ENCODE measurements at regions not wholly inside any gene's neighbourhood (a gene's known extent, or its start where the extent isn't known, plus 50 kb on each side); places are given as distances from the start of the nearest gene placed in this dataset.

GRCh38 chr10:117448802-117449201, 73.6 kb upstream of the PDZD8 start:
- H3K4ac ChIP-seq (ENCODE audit: low read depth, low read length), result no peak overlapping the region
- no peak overlapping the region for H2BK5ac ChIP-seq (ENCODE audit: low read depth, low read length, poor library complexity)
- no peak overlapping the region for H3K14ac ChIP-seq (ENCODE audit: low read length)
- H3K79me1 ChIP-seq (ENCODE audit: low read length), result no peaks in the 10 kb centered on the region
- no peak overlapping the region for H3K27ac ChIP-seq (ENCODE audit: low read depth, low read length)
- H3K27me3 ChIP-seq (ENCODE audit: insufficient read depth, low read length), result no peaks in the 10 kb centered on the region
- no peak overlapping the region for H3K4me3 ChIP-seq (ENCODE audit: low read depth, low read length)
- no peak overlapping the region for H4K91ac ChIP-seq (ENCODE audit: low read depth, low read length)
- no peaks in the 10 kb centered on the region for H3K79me2 ChIP-seq (ENCODE audit: control insufficient read depth, insufficient read depth, low read length, poor library complexity)
- H2AK5ac ChIP-seq (ENCODE audit: low read length), result no peak overlapping the region
- no CpG with 5 or more reads among the region's 5 CpGs for WGBS (ENCODE audit: extremely low coverage, insufficient coverage, insufficient read length)
- H2BK120ac ChIP-seq (ENCODE audit: insufficient read depth, low read length, poor library complexity), result no peak overlapping the region
- H4K12ac ChIP-seq (ENCODE audit: low read depth, low read length), result no peak overlapping the region
- no peak overlapping the region for H3K23ac ChIP-seq (ENCODE audit: low read length)
- H3K9ac ChIP-seq (ENCODE audit: low read length), result no peak overlapping the region
- no peak overlapping the region for H3K4me2 ChIP-seq (ENCODE audit: low read length)
- H2AFZ ChIP-seq (ENCODE audit: insufficient read depth, low read length, poor library complexity), result no peak overlapping the region
- no peak overlapping the region for H4K8ac ChIP-seq (ENCODE audit: low read depth, low read length)
- H2BK12ac ChIP-seq (ENCODE audit: low read length), result no peak overlapping the region
- no peak overlapping the region for H3K18ac ChIP-seq (ENCODE audit: low read length)
- no peak for DNase-seq
- peaks cover 6% of the 10 kb centered on the region for H3K9me3 ChIP-seq (ENCODE audit: insufficient read depth, low read depth, low read length)
- H3K4me1 ChIP-seq (ENCODE audit: control insufficient read depth in 1 of 2, insufficient read depth in 2 of 2, low read length in 2 of 2), result no peaks in the 10 kb centered on the region
- no peaks in the 10 kb centered on the region for H3K36me3 ChIP-seq (ENCODE audit: control insufficient read depth in 1 of 2, insufficient read depth in 2 of 2, low read length in 2 of 2)

GRCh38 chr10:117445992-117446391, 70.8 kb upstream of the PDZD8 start:
- WGBS (ENCODE audit: extremely low coverage, insufficient coverage, insufficient read length), result no CpG with 5 or more reads among the region's 3 CpGs
- H3K79me2 ChIP-seq (ENCODE audit: control insufficient read depth, insufficient read depth, low read length, poor library complexity), result no peaks in the 10 kb centered on the region
- no peak overlapping the region for H2BK12ac ChIP-seq (ENCODE audit: low read length)
- H3K14ac ChIP-seq (ENCODE audit: low read length), result no peak overlapping the region
- H2BK5ac ChIP-seq (ENCODE audit: low read depth, low read length, poor library complexity), result no peak overlapping the region
- no peak overlapping the region for H2BK120ac ChIP-seq (ENCODE audit: insufficient read depth, low read length, poor library complexity)
- no peak overlapping the region for H4K91ac ChIP-seq (ENCODE audit: low read depth, low read length)
- H3K4me3 ChIP-seq (ENCODE audit: low read depth, low read length), result no peak overlapping the region
- no peak overlapping the region for H4K8ac ChIP-seq (ENCODE audit: low read depth, low read length)
- H3K27ac ChIP-seq (ENCODE audit: low read depth, low read length), result no peak overlapping the region
- H3K23ac ChIP-seq (ENCODE audit: low read length), result no peak overlapping the region
- H3K4ac ChIP-seq (ENCODE audit: low read depth, low read length), result no peak overlapping the region
- no peak for DNase-seq
- no peaks in the 10 kb centered on the region for H3K27me3 ChIP-seq (ENCODE audit: insufficient read depth, low read length)
- no peak overlapping the region for H2AFZ ChIP-seq (ENCODE audit: insufficient read depth, low read length, poor library complexity)
- no peak overlapping the region for H4K12ac ChIP-seq (ENCODE audit: low read depth, low read length)
- no peak overlapping the region for H2AK5ac ChIP-seq (ENCODE audit: low read length)
- no peak overlapping the region for H3K18ac ChIP-seq (ENCODE audit: low read length)
- H3K9me3 ChIP-seq (ENCODE audit: insufficient read depth, low read depth, low read length), result peaks cover 5% of the 10 kb centered on the region
- H3K4me2 ChIP-seq (ENCODE audit: low read length), result no peak overlapping the region
- H3K4me1 ChIP-seq (ENCODE audit: control insufficient read depth in 1 of 2, insufficient read depth in 2 of 2, low read length in 2 of 2), result no peaks in the 10 kb centered on the region
- H3K36me3 ChIP-seq (ENCODE audit: control insufficient read depth in 1 of 2, insufficient read depth in 2 of 2, low read length in 2 of 2), result no peaks in the 10 kb centered on the region
- H3K9ac ChIP-seq (ENCODE audit: low read length), result no peak overlapping the region
- no peaks in the 10 kb centered on the region for H3K79me1 ChIP-seq (ENCODE audit: low read length)

- H3K23ac ChIP-seq (ENCODE audit: low read length), result no peak overlapping the region
- no CpG with 5 or more reads among the region's 4 CpGs for WGBS (ENCODE audit: extremely low coverage, insufficient coverage, insufficient read length)
- H3K4me3 ChIP-seq (ENCODE audit: low read depth, low read length), result no peak overlapping the region
- H3K9ac ChIP-seq (ENCODE audit: low read length), result no peak overlapping the region
- H4K91ac ChIP-seq (ENCODE audit: low read depth, low read length), result no peak overlapping the region
- H3K79me2 ChIP-seq (ENCODE audit: control insufficient read depth, insufficient read depth, low read length, poor library complexity), result no peaks in the 10 kb centered on the region
- no peak overlapping the region for H2BK5ac ChIP-seq (ENCODE audit: low read depth, low read length, poor library complexity)
- no peak overlapping the region for H3K14ac ChIP-seq (ENCODE audit: low read length)
- no peak overlapping the region for H3K4me2 ChIP-seq (ENCODE audit: low read length)
- no peak overlapping the region for H2BK12ac ChIP-seq (ENCODE audit: low read length)
- no peak overlapping the region for H2BK120ac ChIP-seq (ENCODE audit: insufficient read depth, low read length, poor library complexity)
- H3K4me1 ChIP-seq (ENCODE audit: control insufficient read depth in 1 of 2, insufficient read depth in 2 of 2, low read length in 2 of 2), result no peaks in the 10 kb centered on the region
- H3K27me3 ChIP-seq (ENCODE audit: insufficient read depth, low read length), result no peaks in the 10 kb centered on the region
- H3K79me1 ChIP-seq (ENCODE audit: low read length), result no peaks in the 10 kb centered on the region
- peaks cover 5% of the 10 kb centered on the region for H3K9me3 ChIP-seq (ENCODE audit: insufficient read depth, low read depth, low read length)
- H3K36me3 ChIP-seq (ENCODE audit: control insufficient read depth in 1 of 2, insufficient read depth in 2 of 2, low read length in 2 of 2), result no peaks in the 10 kb centered on the region
- H2AK5ac ChIP-seq (ENCODE audit: low read length), result no peak overlapping the region
- H3K27ac ChIP-seq (ENCODE audit: low read depth, low read length), result no peak overlapping the region
- no peak for DNase-seq
- no peak overlapping the region for H4K8ac ChIP-seq (ENCODE audit: low read depth, low read length)
- no peak overlapping the region for H2AFZ ChIP-seq (ENCODE audit: insufficient read depth, low read length, poor library complexity)
- no peak overlapping the region for H3K4ac ChIP-seq (ENCODE audit: low read depth, low read length)
- H4K12ac ChIP-seq (ENCODE audit: low read depth, low read length), result no peak overlapping the region
- H3K18ac ChIP-seq (ENCODE audit: low read length), result no peak overlapping the region
Observed at GRCh38 chr10:117444497-117445040, 69.3 kb upstream of the PDZD8 start.

GRCh38 chr10:117443686-117444041, 68.4 kb upstream of the PDZD8 start:
- H3K18ac ChIP-seq (ENCODE audit: low read length), result no peak overlapping the region
- H2BK120ac ChIP-seq (ENCODE audit: insufficient read depth, low read length, poor library complexity), result no peak overlapping the region
- no peak overlapping the region for H2BK12ac ChIP-seq (ENCODE audit: low read length)
- H3K79me2 ChIP-seq (ENCODE audit: control insufficient read depth, insufficient read depth, low read length, poor library complexity), result no peaks in the 10 kb centered on the region
- H3K36me3 ChIP-seq (ENCODE audit: control insufficient read depth in 1 of 2, insufficient read depth in 2 of 2, low read length in 2 of 2), result no peaks in the 10 kb centered on the region
- H3K14ac ChIP-seq (ENCODE audit: low read length), result no peak overlapping the region
- no peak overlapping the region for H3K4ac ChIP-seq (ENCODE audit: low read depth, low read length)
- H3K79me1 ChIP-seq (ENCODE audit: low read length), result no peaks in the 10 kb centered on the region
- H4K12ac ChIP-seq (ENCODE audit: low read depth, low read length), result no peak overlapping the region
- peaks cover 5% of the 10 kb centered on the region for H3K9me3 ChIP-seq (ENCODE audit: insufficient read depth, low read depth, low read length)
- H2AK5ac ChIP-seq (ENCODE audit: low read length), result no peak overlapping the region
- H3K4me2 ChIP-seq (ENCODE audit: low read length), result no peak overlapping the region
- H3K27me3 ChIP-seq (ENCODE audit: insufficient read depth, low read length), result no peaks in the 10 kb centered on the region
- DNase-seq, result no peak
- H3K9ac ChIP-seq (ENCODE audit: low read length), result no peak overlapping the region
- no peak overlapping the region for H3K27ac ChIP-seq (ENCODE audit: low read depth, low read length)
- no peak overlapping the region for H2AFZ ChIP-seq (ENCODE audit: insufficient read depth, low read length, poor library complexity)
- H2BK5ac ChIP-seq (ENCODE audit: low read depth, low read length, poor library complexity), result no peak overlapping the region
- no peak overlapping the region for H3K4me3 ChIP-seq (ENCODE audit: low read depth, low read length)
- H3K4me1 ChIP-seq (ENCODE audit: control insufficient read depth in 1 of 2, insufficient read depth in 2 of 2, low read length in 2 of 2), result no peaks in the 10 kb centered on the region
- H3K23ac ChIP-seq (ENCODE audit: low read length), result no peak overlapping the region
- no peak overlapping the region for H4K8ac ChIP-seq (ENCODE audit: low read depth, low read length)
- H4K91ac ChIP-seq (ENCODE audit: low read depth, low read length), result no peak overlapping the region
- WGBS (ENCODE audit: extremely low coverage, insufficient coverage, insufficient read length), result no CpG with 5 or more reads among the region's 6 CpGs

Measured in trophoblast cell (in vitro differentiated cells and primary cell).